ENCODE measurements at regions not wholly inside any gene's neighbourhood (a gene's known extent, or its start where the extent isn't known, plus 50 kb on each side); places are given as distances from the start of the nearest gene placed in this dataset.
"Not testable (repeated sequence)": the region's sequence is repeated elsewhere in the genome, so short reads cannot be mapped to it uniquely, and the experiment has no call there.

DNA sequence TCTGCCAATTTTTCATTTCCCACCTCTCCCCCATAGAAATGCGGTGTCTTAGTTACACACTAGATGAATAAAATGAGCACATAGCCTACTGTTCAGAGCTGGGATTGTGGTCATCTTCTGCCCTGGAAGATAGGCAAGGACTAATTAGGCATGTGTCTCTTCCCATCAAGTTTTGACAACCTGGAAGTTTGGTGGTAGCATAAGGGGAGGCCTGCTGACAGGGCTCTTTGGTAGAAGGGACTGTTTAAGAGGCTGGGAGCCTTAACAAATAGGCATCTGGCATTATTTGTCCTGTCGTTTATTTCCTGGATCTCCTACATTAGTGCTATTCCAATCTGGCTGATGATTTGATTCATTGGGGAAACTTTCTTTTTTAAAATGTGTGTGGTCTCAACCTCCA is 512.3 kb downstream of the ZNF385D start:
- peak; percentile 4 for DNase-seq (ENCODE audit: low read depth)

DNA sequence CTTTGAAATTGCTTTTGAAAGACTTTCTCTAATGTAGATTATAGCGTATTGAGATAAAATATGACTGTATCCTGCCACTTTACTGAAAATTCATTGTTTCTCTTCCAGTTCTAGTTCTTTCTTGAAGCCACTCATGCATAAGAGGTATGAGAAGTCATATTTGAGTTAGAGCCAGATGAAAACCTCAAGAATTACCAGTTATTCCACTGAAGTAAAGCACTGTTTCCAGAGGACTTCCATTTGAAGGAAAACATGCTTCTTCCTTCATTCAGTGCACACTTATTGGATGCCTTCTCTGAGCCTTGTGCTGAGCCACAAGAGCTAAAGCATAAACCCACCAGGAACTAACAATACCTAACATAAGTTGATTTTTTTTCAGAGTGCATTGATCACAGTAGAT is 513.4 kb downstream of the ZNF385D start:
- no peak for DNase-seq (ENCODE audit: low read depth)

DNA sequence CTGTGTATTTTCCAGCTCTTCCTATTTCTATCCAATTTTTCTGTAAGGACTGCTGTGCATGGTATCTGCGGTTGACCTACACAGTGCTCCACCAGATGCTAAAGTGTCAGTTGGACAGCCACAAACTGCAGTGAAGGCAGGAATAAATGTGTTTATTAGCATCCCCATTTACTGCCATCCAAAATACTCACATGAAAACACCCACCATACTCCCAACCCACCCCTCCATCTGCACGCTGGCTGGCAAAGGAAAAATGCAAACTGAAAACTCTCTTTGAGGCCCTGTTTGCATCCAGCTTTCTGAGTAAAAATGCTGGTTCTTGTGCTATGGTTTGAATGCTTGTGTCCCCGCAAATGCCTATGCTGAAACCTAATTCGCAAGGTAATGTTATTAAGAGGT is 515.5 kb downstream of the ZNF385D start:
- no peak for DNase-seq (ENCODE audit: low read depth)

DNA sequence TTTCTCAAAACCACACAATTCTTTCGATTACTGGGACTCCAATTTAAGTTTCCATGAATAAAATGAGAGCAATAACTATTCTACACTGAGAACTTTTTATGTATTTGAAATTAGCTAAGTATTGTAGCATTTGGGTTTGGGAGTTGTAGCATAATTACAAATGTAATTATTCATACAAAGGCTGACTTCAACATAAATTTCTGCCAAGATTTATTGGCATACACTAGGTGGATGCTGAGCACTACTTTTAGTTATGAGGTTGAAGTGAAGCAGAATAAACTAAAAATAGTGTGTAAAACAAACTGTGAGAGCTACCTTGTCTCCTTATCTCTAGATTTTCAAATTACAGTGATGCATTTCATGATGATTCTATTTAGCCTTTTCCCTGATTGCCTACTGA is 516.1 kb downstream of the ZNF385D start:
- DNase-seq (ENCODE audit: low read depth), result no peak

DNA sequence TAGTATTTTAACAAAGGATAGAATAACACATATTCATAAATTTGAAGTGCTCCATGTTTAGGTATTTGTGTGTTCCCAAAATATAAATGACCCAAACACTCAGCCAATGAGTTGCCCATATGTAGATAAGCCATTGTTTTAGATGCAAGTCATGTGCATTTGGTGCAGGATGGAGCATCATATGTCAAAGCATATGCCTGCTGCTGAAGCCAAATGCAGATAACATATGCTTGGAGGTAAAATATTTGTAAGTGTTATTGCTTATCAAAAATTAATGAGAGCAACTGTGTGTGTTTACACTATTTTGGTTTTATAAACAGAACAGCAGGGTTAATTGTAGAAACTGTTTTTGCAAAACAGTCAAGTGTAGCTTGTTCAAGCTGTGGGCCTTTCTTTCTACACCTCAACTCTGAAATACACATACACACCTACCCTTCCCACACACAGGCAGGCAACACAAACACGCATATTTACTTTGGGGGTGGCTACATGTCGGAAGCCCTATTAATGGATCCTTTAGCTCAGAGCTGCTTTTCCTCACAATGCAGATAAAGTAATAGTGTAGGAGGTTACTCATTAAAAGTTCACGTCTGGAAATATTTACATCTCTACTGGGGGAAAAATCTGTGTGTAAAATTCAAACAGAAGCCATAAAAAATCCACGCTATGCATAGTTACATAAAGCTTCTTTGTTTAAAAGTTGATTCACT is 521.4 kb downstream of the ZNF385D start:
- no peak for DNase-seq (ENCODE audit: low read depth)

DNA sequence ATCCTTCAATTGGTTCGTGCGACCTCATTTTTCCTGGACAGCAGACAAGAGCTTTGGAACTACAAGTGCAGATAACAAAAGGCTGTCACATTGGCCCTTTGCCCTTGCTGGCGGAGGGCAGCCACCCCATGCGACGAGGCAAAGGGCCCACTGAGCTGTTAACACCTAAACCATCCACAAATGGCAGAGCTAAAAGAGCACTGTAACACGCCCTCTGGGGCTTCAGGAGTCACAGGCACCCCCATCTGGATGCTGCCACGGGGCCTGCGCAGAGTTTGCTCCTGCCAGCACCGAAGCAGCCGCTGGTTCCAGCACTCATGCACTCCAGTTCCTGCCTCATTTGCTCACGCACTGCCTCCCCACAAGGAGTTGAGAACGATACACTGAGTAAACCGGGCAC is 524.9 kb downstream of the ZNF385D start:
- no peak for DNase-seq (ENCODE audit: low read depth)

DNA sequence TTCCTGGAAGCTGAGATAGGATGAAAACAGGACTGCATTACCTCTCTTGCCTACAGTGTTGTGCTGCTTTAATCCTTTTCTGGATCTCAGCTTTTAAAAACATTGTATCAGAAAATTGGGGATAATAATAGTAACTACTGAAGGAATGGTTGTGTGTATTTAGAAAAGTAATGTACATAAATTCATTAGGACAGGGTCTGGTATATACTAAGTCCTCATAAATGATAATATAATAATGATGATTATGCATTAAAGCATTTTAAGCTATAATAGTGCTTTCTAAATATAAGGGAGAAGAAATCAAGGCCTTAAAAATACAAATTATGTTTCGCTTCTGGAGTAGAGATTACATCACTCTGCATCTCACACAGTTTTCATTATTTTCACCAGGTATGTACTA is 530.1 kb downstream of the ZNF385D start:
- no peak for DNase-seq (ENCODE audit: low read depth)

DNA sequence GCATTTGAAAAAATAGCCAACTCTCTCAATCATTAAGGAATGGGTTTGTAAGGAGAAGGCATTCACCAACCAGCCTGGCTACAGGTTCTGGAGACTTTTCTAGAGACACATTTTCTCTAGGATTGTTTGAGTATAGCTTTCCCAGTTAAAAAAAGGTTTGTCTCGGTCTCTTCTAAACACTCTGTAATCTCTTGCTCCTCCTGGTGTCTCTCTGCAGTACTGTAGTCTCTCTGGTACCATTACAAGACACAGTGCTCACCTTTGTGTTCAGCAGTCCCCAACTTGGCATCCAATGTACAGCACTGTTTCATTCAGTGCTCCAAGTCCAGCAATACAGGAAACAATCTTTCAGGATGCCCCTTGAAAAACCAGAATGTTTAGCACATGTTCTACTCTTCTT is 534.4 kb downstream of the ZNF385D start:
- DNase-seq (ENCODE audit: low read depth), result no peak

DNA sequence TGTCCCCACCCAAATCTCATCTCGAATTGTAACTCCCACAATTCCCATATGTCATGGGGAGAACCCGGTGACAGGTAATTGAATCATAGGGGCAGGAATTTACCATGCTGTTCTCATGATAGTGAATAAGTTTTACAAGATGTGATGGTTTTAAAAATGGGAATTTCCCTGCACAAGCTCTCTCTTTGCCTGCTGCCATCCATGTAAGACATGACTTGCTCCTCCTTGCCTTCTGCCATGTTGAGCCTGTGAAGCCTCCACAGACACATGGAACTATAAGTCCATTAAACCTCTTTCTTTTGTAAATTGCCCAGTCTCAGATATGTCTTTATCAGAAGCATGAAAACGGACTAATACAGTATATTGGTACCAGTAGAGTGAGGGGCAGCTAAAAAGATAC is 546.9 kb downstream of the ZNF385D start:
- DNase-seq (ENCODE audit: low read depth), result not testable (repeated sequence)

DNA sequence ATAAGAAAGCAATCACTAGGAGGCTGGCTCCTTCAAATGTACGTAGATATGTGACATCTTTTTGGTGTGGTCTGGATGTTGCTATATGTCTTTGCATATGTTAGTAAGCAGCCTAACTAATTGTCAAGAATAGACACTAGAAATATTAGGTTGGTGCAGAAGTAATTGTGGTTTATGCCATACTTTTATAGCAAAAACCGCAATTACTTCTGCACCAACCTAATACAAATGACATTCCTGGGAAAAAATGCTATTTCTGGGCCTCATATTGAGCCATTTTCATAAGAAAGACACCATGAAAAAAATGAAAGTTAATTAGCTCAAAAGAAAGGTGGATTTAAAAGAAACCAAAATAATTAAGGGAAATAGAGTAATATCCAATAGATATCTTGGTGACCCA is 555.8 kb downstream of the ZNF385D start:
- DNase-seq (ENCODE audit: low read depth), result no peak

DNA sequence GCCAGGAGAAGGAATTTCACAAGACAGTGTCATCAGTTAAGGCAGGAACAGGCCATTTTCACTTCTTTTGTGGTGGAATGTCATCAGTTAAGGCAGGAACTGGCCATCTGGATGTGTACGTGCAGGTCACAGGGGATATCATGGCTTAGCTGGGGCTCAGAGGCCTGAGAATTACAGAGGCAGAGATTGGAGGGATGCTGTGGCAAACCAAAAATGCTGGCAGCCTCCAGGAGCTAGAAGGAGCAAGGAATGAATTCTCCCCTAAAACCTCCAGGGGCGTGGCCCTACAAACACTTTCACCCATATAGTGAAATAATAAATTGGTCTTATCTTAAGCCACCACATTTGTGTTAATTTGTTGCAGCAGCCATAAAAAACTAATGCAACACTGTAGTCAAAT is 557.0 kb downstream of the ZNF385D start:
- DNase-seq (ENCODE audit: low read depth), result not testable (repeated sequence)

DNA sequence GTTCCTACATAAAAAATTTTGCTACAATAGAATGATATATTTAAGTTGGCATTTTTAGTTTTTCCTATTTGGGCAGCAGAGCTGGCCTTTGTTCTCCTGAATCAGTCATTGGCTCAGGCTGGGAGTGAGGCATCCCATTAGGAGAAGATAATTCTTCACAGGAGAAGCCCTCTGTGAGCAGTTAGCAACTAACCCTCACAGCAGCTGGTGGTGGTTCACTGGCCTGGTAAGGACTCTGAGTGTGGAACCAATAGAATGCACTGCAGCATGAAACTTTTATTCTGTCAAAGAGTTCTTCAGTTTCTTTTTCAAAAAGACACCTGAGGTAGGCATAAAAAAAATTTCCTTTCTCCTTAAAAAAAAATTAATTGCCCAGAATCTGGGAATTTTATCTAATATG is 562.6 kb downstream of the ZNF385D start:
- DNase-seq (ENCODE audit: low read depth), result no peak

DNA sequence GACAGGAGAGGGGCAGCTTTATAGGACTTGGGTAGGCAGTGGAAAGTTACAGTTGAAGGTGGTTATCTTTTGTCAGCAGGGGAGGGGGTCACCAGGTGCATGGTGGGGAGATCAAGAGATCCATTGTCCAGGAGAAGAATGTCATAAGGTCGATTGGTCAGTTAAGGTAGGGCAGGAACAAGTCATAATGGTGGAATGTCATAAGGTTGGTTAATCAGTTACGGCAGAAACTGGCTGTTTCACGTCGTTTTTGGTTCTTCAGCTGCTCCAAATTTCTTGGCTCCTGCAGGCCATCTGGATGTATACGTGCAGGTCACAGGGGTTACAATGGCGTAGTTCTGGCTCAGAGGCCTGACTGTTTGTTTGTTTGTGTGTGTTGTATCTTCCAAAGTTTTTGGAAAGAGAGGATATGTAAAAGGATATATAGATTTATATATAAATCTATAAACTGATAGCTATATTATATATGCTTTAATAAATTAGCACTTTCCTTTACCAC is 565.1 kb downstream of the ZNF385D start:
- DNase-seq (ENCODE audit: low read depth), result no peak

DNA sequence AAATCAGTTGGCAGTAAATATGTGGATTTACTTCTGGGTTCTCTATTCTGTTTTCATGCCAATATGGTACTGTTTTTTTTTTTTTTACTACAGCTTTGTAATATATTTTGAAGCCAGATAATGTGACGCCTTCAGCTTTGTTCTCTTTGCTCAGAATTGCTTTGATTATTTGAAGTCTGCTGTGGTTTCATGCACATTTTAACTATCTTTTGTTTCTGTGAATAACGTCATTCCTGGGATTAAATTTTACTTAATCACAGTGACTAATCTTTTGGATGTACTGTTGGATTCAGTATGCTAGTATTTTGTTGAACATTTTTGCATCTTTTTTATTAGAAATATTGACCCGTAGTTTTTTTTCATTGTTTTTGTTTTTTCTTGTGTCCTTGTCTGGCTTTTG is 576.5 kb downstream of the ZNF385D start:
- DNase-seq (ENCODE audit: low read depth), result peak; percentile 51

DNA sequence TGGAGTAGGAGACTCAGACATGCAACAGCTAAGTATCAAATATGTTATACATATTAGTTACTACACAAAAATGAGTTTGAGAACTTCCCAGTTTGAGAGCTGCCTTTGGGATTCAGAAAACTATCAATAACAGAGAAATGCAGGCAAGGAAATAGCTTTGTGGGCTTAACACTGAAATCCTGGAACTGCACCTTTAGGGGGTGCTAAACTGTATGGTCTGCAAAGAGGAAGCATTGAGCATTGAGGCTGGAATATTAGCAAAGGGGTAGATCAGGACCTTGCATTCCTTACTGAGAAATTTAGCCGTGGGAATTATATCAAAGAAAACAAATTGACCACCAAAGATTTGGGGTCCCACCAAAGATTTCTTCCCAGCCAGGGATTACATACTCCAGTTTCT is 580.0 kb downstream of the ZNF385D start:
- no peak for DNase-seq (ENCODE audit: low read depth)

DNA sequence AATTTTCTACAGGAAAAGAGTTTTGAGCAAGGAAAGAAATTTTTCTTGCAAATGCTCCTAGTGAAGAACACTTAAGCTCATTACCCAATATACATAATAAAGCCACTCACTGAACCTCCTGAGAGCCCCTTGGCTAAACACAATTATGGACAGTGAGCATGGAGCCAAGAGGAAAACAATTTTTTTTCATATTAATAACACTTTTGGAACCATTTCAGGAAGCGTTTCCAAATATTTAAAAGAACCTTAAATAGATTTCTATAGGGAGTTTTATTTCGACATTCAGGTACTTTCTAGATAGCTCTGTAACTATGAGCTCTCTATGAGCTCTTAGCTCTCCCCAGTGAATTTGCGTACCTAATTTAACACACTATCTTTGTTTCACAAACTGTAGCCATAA is 581.1 kb downstream of the ZNF385D start:
- no peak for DNase-seq (ENCODE audit: low read depth)

DNA sequence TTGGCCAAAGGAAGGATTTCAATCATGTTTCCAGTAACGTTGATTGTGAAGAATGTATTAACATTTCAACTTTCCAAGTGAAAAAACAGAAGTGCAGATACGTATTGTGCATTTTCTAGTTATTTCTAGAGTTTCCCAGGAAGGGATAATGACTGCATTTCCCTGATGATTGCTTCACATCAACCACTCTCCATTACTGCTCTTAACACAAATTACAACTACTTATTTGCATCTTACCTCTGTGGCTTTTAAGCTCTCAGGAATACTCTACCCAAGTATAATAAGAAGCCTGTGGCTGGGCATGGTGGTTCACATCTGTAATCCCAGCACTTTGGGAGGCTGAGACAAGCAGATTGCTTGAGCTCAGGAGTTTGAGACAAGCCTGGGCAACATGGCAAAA is 582.5 kb downstream of the ZNF385D start:
- DNase-seq (ENCODE audit: low read depth), result no peak

DNA sequence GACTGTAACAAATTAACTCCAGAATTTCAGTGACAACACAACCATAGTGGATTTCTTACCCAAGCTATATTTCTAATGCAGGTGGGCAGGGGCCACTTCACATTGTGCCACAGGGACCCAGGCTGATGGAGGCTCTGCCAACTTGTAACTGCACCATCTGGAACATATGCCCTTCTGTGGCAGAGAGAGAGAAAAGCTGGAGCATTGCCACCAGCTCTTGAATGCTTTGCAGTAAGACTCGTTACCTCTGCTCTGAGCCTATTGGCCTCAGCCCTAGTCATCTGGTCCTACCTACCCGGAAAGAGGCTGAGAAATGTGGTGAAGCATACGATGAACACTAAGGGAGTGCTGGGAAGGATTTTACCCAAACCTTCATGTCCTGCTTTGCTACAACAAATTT is 587.1 kb downstream of the ZNF385D start:
- DNase-seq (ENCODE audit: low read depth), result no peak

DNA sequence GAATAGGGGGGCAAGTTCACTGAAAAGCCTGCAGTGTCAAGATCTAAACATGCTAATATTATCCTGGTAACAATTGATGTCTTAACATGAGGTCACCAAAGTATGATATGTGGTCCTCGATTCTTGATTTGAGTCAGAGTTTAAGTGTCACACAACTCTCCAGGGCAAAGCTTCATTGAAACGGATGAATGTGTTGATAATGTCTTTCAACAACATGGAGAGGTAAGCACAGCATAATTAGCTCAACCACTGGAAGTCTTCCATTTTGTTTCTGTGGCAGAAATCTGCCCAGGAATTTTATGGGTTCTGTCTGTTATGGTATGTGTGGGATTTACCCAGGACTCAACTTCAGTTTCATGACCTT is 591.5 kb downstream of the ZNF385D start:
- no peak for DNase-seq (ENCODE audit: low read depth)

DNA sequence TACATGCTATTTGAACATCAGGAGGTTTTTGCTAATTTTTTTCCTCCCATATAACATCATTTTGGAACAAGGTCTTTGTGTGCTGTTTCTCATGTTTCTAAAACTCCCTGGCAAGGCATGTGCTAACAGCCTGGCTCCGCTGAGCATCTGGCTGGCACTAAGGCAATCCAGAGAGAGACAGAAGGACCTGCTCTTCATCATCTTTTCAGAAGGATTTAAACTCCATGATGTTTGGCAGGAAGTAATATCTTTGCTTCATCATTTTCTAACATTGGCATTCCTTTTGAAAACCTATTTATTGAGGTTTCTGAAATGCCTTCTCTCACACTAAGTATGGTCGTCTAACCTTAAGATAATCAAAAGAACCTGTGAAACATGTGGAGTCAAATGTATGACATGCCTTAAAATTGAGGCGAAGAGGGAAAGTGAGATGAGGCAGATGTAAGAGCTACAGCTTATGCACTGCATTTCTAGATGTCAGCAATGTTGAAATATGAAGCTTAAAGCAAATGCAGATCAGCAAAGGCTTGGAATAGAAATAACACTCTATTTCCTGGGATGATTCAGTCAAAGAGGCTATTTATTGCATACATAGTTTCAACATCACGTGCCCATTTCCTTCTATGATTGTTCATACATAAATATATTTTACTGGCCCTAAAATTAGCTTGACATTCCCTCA is 592.0 kb downstream of the ZNF385D start:
- no peak for DNase-seq (ENCODE audit: low read depth)

DNA sequence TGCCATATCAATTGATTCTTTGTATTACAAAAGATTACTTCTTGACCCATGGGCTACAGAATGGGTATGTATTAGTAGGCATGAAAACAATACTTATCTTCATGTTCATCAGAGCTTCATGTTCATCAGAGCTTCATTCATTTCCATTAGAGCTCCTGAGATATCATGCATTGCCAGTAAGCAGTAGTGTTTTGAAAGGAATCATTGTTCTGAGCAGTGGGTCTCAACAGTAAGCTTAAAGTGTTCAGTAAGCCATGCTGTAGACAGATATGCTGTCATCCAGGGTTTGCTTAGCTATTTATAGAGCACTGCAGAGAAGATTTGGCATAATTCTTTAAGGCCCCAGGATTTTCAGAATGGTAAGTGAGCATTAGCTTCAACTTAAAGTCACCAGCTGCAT is 596.1 kb downstream of the ZNF385D start:
- DNase-seq (ENCODE audit: low read depth), result no peak

DNA sequence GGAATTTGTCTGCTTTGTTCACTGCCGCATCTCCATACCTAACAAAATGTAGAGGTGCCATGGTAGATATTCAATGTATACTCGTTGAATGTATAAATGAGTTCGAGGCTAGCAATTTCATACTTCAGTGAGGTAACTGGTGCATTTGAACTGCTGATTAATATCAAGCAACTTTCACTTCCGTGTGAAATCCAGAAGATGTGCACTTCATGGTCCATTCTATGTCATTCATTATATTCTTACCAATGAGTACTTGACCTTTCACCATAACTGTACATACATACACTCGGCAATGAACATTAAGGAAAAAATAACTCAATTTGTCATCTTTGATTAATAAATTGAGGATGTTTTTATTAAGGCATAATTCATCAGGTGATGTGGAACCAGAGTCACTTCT is 598.5 kb downstream of the ZNF385D start:
- DNase-seq (ENCODE audit: low read depth), result no peak

DNA sequence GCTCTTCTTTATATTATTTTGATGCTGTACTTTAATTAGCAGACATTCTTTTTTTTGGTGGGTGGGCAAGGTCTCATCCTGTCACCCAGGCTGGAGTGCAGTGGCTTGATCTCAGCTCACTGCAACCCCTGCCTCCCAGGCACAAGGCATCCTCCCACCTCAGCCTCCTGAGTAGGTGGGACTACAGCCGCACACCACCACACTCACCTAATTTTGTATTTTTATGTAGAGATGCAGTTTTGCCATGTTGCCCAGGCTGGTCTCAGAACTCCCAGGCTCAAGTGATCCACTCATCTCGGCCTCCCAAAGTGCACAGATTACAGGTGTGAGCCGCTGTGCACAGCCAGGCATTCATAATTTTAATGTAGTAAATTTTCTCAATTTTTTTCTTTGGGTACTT is 608.1 kb downstream of the ZNF385D start:
- no peak for DNase-seq (ENCODE audit: low read depth)

DNA sequence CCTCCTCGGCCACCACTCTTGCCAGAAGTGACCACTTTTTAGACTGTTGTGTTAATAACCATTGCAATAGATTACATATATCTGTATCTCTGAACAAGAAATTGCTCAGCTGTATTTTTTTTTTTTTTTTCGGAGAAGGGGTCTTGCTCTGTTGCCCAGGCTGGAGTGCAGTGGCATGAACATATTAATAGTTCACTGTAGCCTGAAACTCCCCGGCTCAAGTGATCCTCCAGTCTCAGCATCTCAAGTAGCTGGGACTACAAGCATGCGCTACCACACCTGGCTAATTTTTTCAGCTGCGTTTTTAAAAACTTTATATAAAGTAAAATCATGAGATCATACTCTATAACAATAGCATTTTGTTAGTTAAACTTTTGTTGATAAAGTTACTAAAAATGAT is 609.0 kb downstream of the ZNF385D start:
- no peak for DNase-seq (ENCODE audit: low read depth)

Measured in LHCN-M2 (cell line).